ENCODE measurements at regions not wholly inside any gene's neighbourhood (a gene's known extent, or its start where the extent isn't known, plus 50 kb on each side); places are given as distances from the start of the nearest gene placed in this dataset.
A peak's percentile ranks its signal among the peaks of the same experiment; 100 is the strongest.

DNA sequence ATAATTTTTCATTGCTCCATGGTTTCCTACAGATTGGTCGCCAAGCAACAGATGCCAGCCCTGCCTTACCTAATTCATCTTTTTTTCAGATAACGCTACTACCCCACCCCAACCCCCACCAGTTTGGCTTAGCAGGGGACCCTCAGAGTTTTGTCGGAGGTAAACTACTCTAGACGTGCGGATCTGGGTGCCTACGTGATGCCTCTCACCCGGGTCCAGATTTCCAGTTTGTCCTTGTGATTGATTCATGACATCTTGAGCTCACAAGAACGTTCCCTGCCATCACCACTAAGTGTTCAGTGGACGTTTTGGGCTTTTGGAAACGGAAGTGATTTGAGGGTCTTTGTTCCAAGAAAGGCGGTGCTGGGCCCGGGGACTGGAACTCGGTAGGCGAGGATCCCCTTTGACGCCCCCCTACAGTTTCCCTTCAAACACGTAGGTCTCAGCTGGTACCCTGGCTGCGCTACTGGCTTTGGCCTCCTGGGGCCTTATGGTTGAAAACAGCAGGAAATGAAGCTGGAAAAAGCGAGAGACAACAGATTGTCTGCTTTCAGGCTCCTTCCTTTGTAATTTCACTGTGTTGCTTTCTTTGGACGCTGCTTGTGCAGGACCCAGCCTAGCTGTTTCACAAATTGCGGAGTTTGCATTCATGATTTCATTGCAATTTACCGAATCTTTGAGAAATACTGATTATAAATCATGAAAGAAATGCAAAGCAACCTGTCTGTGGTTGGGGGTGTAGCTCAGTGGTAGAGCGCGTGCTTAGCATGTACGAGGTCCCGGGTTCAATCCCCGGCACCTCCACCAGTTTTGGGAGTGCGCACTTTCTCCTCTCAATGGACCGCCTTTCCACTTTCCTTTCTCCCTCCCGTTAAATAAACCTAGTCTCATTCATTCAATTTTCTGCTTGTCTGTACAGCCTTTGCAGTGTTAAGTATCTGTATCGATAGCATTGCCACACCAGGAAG, 81.0 kb downstream of the GPX5 start:
- Histone ChIP-seq H3K36me3 (ENCODE audit: control insufficient read depth in 2 of 3, insufficient read depth in 3 of 3, low read length in 3 of 3) (no peaks in the 10 kb centered on the region), H3K9me3 (ENCODE audit: control insufficient read depth in 2 of 3, insufficient read depth in 1 of 3, low read length in 3 of 3) (no peaks in the 10 kb centered on the region), H3K27ac (ENCODE audit: low read depth in 2 of 2, low read length in 2 of 2) (no peak overlapping the region), H3K27me3 (ENCODE audit: control insufficient read depth, insufficient read depth, low read length) (no peaks in the 10 kb centered on the region), H3K9ac (ENCODE audit: low read length in 3 of 3) (peak overlapping the region in 1 of 3 donors; percentile 52), H3K4me3 (ENCODE audit: low read length in 3 of 3) (peak overlapping the region in 1 of 3 donors; percentile 66), H3K4me1 (ENCODE audit: control insufficient read depth in 2 of 3, insufficient read depth in 2 of 3, low read depth in 1 of 3, low read length in 3 of 3) (no peaks in the 10 kb centered on the region)
- intact Hi-C loops (cut with DNase I) = no loop called here
- TF ChIP-seq, protein P1, sequence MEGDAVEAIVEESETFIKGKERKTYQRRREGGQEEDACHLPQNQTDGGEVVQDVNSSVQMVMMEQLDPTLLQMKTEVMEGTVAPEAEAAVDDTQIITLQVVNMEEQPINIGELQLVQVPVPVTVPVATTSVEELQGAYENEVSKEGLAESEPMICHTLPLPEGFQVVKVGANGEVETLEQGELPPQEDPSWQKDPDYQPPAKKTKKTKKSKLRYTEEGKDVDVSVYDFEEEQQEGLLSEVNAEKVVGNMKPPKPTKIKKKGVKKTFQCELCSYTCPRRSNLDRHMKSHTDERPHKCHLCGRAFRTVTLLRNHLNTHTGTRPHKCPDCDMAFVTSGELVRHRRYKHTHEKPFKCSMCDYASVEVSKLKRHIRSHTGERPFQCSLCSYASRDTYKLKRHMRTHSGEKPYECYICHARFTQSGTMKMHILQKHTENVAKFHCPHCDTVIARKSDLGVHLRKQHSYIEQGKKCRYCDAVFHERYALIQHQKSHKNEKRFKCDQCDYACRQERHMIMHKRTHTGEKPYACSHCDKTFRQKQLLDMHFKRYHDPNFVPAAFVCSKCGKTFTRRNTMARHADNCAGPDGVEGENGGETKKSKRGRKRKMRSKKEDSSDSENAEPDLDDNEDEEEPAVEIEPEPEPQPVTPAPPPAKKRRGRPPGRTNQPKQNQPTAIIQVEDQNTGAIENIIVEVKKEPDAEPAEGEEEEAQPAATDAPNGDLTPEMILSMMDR (IDR thresholded peaks at IDR 0.05; ENCODE audit: borderline replicate concordance, extremely low read depth, insufficient read depth) = no peak
- peak in 4 of 5 donors; percentile 84 to 93 (median 90) for DNase-seq
- FAIRE-seq = no peak

DNA sequence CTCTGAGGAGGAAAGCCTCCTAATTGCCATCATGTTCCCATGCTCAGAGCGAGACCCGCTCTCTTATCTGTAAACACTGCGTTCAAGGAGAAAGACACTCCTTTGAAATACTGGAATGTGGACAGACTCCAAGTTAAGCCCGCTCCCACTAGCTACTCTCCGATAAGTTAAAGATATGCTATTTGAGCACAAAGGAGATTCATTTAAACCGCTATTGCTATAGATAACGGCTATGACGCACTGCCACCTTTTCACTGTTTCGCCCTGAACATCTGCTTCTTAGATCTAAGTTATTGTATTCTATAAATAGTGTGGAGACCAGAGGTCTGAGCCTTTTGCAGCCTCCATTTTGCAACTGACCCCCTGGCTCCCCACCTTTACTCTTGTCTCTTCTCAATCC, 82.3 kb downstream of the GPX5 start:
- intact Hi-C loops (cut with DNase I) = no loop called here
- no peaks in the 10 kb centered on the region for H3K4me1 ChIP-seq (ENCODE audit: control insufficient read depth in 2 of 3, insufficient read depth in 2 of 3, low read depth in 1 of 3, low read length in 3 of 3)
- no peaks in the 10 kb centered on the region for H3K27me3 ChIP-seq (ENCODE audit: control insufficient read depth, insufficient read depth, low read length)
- no peak overlapping the region for H3K9ac ChIP-seq (ENCODE audit: low read length in 3 of 3)
- no peaks in the 10 kb centered on the region for H3K9me3 ChIP-seq (ENCODE audit: control insufficient read depth in 2 of 3, insufficient read depth in 1 of 3, low read length in 3 of 3)
- FAIRE-seq = no peak
- no peak overlapping the region for H3K4me3 ChIP-seq (ENCODE audit: low read length in 3 of 3)
- TF ChIP-seq, protein P1 (IDR thresholded peaks at IDR 0.05; ENCODE audit: borderline replicate concordance, extremely low read depth, insufficient read depth) = no peak
- no peak overlapping the region for H3K27ac ChIP-seq (ENCODE audit: low read depth in 2 of 2, low read length in 2 of 2)
- no peak for DNase-seq
- no peaks in the 10 kb centered on the region for H3K36me3 ChIP-seq (ENCODE audit: control insufficient read depth in 2 of 3, insufficient read depth in 3 of 3, low read length in 3 of 3)

DNA sequence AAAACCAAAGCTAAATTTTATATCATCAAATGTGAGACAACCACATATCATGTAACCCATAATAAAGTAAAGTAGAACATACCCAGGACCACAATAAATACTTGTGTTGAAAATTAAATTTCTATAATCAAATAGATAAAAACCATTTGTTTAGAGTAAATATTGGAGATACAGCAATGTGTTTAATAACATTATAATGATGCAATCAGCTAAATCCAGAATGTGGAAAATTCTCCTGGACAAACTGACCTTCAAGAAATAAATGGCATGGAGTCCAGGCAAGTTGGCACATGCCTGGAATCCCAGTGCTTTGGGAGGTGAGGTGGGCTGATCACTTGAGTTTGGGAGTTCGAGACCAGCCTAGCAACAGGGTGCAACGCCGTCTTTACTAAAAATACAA, 84.0 kb downstream of the GPX5 start:
- Histone ChIP-seq H3K9ac (ENCODE audit: low read length in 3 of 3) (no peak overlapping the region), H3K9me3 (ENCODE audit: control insufficient read depth in 2 of 3, insufficient read depth in 1 of 3, low read length in 3 of 3) (no peaks in the 10 kb centered on the region), H3K27ac (ENCODE audit: low read depth in 2 of 2, low read length in 2 of 2) (no peak overlapping the region), H3K4me3 (ENCODE audit: low read length in 3 of 3) (no peak overlapping the region), H3K27me3 (ENCODE audit: control insufficient read depth, insufficient read depth, low read length) (no peaks in the 10 kb centered on the region), H3K4me1 (ENCODE audit: control insufficient read depth in 2 of 3, insufficient read depth in 2 of 3, low read depth in 1 of 3, low read length in 3 of 3) (no peaks in the 10 kb centered on the region), H3K36me3 (ENCODE audit: control insufficient read depth in 2 of 3, insufficient read depth in 3 of 3, low read length in 3 of 3) (no peaks in the 10 kb centered on the region)
- intact Hi-C loops (cut with DNase I) = no loop called here
- DNase-seq (no peak), FAIRE-seq (no peak)
- TF ChIP-seq, protein P1 (IDR thresholded peaks at IDR 0.05; ENCODE audit: borderline replicate concordance, extremely low read depth, insufficient read depth) = no peak

Data from kidney (tissue), 13 donors.